DMS 273 (cell line): ENCODE measurements at regions not wholly inside any gene's neighbourhood (a gene's known extent, or its start where the extent isn't known, plus 50 kb on each side); places are given as distances from the start of the nearest gene placed in this dataset.

ENCODE experiments used
- DNase-seq: peaks from one replicate; lab custom pipeline; 2025; ENCODE audit not compliant: unreplicated experiment; lab: John Stamatoyannopoulos, UW

GRCh38 chr14:76974365-76974764 is 54.1 kb downstream of the IRF2BPL start:
- DNase-seq, result no peak

GRCh38 chr14:76971549-76971948 is 57.0 kb downstream of the IRF2BPL start:
- no peak for DNase-seq

GRCh38 chr14:76968621-76969063 is 59.9 kb downstream of the IRF2BPL start:
- DNase-seq, result no peak

DNA sequence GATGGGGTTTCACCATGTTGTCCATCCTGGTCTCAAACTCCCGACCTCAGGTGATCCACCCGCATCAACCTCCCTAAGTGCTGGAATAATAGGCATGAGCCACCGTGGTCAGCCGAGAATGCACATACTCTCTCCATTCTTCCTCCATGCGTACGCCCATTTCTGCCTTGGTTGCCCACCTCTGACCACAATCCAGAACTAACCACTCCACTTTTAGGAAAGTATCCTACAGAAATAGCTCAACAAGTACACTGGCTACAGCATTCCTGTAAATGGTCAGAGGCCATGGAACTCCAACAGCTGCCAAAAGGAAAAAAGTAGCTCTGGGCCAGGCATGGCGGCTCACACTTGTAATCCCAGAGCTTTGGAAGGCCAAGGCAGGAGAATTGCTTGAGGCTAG is 60.7 kb downstream of the IRF2BPL start:
- no peak for DNase-seq

DNA sequence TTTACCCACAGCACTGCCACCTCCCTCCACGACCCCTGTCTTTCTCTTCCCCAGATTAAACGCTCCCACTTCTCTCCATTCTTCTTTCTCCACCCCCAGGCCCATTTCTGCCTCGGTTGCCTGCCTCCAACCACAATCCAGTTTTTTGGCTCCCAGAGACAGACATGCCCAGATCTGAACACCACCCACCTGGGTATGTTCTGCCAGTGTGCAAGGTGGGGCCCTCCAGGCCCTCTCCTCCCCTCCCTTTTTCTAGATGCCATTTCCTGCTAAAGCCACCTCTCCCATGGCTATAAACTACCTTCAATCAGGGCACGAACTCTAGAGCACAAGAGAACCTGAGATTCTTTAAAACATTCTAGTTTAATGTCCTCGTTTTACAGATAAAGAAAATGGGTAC is 63.3 kb downstream of the IRF2BPL start:
- DNase-seq, result no peak

DNA sequence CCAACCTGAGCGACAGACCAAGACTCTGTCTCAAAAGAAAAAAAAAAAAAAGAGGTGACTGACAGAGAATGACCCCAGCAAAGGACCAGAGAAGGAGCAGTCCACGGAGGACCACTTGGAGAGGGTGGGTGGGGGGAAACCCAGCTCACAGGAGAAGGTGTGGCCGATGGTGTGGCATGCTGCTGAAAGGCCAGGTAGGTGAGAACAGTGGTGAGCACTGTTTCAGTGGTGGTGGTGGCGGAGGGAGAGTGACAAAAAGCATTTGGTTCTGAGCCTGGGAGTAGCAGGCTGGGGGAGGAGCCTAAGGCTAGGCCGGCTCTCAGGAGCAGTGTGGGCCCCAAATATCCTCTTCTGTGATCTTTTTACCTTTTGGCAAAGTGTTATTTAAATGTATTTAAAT is 63.8 kb downstream of the IRF2BPL start:
- DNase-seq, result no peak

GRCh38 chr14:76963372-76963771 is 65.1 kb downstream of the IRF2BPL start:
- DNase-seq, result no peak

DNA sequence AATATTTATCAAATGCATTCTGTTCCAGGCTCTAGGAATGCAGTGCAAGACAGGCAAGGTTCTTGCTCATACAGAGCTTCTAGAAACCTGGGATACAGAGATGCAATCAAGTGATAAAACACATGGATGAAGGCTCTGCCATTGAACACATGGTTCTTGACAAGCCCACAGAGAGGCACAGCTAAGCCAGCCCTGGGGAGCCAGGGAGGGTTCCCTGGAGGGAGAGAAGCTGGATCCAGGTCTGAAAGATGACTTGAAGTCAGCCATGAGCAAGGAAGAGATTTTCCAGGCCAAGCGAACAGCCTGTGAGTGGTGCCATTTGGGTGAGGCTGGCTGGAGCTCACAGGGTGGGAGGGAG is 66.2 kb downstream of the IRF2BPL start:
- DNase-seq, result no peak

DNA sequence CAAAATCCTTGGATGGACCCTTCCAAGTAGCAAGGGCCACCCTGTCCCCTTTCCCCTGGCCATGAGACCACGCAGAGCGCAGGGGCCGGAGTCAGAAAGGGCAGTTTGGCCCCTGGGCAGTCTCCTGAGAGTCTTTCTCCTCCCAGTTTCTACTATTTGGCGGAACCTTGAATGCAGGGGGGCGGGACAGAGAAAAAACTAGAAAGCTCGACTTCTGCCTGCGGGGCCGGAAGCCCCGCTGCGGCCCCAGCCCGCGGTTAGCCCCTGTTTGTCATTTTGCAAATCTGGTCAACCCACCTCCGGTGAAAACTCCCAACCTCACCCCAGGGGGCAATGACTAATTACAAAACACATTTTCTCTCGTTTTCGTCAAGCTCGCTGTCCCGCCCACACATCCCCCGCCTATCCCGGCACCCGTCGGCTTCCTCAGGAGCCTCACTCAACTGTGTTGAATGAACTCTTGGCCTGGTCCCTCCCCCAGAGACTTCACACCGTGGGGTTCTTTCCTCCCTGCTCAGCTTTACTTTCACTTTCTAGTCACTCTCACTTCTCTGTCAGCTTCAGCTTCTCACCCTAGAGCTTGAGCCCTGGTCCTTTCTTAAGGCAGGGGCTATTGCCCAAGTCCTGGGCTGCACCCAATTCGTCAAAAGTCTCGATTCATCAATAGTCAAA is 66.7 kb downstream of the IRF2BPL start:
- peak; percentile 81 for DNase-seq

DNA sequence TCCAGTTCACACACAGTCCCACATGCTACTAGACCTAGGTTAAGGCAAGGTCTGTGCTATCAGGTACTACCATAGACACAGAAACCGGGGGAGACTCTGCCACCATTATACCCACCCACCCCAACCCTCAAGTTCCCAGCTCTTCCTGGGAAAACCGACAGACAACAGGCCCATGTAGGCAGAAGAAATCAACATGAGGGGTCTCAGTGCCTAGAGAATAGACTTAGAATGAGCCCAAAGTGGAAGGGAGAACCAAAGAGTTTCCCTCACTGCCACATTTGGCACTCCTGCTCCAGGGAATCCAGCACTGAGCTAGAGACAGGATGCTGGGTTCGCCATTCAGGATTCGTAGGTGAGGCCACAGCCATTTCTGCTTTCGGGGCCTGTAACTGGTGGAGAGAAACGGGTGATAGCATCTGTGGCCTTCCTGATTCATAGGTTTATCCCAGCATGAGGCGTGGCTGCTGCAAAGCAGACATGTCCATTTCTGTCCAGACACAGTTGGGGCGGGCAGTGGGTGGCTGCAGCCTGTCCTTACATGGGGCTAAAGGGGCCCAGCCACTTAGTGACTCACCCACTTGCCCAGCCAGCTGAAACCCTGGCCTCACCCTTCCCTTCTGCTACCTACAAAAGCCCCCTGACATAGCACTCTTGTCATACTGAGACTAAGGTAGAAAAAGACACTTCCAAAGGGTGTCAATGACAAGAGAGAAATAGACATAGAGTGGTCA is 69.4 kb downstream of the IRF2BPL start:
- peak; percentile 36 for DNase-seq

DNA sequence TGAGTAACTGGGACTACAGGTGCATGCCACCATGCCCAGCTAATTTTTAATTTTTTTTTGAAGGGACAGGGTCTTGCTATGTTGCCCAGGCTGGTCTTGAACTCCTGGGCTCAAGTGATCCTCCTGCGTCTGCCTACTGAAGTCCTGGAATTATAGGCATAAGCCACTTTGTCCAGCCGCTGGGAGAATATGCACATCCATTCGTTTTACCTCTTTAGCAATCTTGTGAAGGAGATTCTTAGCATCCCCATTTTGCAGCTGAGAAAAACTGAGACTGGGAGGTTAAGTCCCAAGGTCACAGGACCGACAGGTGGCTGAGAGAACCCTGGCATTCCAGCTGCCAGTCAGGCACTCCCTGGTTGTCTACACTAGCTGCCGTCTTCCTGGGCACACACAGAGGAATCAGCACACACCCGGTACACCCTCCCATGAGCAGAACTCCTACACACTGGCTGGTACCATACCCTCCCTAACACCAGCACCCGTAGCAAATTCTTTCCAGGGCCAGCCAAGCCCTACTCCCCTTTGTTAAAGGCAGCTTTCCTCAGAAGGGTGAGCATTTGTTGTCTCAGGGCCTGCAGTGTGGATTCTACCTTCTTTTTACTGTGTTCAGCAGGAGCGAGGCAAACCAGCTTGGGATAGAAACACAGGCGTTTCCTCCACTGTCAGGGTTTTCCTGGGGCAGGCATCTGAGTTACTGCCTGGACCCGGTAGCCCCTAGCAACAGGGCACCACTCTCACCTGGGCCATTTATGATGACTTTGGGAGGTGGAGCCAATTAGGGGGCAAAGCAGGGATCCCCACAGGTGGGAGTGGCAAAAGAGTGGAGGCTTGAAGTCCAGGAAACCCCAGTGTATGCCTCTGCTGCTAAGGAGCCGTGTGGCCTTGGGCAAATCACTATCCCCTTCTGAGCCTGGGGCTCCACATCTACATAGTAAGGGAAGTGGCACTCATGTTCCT is 70.2 kb downstream of the IRF2BPL start:
- DNase-seq, result no peak

DNA sequence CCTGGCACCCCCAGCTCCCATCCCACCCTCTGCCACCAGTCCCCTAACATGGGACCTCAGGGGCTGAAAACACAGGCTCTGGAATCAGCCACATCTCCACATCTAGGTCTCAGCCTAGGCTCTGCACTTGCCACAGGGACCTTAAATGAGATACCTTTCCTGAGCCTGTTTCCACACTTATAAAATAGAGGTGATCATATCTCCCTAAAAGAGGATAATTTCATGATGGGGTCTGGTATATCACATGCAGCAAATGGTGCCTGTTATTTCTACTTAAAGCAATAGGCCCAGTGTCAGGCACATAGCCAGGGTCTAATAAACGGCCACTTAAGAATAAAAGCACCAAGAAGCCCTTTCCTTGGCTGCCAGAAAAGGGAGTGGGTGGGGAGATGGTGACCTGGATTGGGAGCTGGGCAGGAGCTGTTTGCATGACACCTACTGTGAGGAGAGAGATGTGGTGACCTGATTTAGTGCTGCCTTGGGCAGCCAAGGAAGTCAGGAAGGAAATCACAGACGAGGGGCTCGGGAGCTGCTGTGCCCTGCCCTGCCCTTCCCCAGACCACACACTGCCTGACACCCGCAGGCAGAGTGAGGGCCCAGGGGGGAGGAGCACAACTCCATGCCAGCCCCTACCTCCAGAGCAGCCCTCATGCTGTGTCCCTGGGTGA is 71.2 kb downstream of the IRF2BPL start:
- peak; percentile 55 for DNase-seq

DNA sequence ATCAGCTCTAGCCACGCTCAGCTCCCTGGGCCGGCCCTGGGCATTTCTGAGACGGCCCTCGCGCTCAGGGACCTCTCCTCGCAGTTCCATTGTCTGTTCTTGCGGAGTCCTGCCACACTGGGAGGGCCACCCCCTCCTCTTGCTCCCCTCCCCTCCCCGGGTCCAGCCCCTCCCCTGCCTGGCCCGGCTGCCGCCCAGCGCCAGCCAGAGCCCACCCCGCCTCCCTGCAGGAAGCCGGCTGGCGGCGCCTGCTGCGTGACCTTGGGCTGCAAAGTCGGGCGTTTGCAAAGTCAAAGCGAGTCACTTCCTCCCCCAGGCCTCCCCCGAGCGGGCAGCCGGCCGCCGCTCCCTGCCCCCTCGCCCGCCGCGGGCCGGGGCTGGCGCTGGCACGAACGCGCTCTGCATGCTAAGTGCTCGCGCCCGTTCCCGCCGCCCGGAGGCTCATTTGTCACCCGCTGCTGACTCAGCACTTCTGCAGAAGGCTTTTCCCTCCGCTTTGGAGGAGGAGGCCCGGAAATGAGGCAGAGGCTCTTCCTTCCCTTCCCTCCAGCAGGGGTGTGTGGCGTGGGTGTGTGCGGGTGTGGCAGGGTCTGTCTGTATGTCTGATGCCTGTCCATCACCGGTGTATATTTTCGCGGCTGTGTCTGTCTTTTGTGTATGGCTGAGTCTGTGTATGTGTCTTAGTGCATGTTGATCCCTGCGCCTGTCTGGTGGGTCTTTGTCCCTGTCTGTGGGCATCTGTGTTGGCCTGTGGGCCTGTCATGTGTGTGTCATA is 72.0 kb downstream of the IRF2BPL start:
- peak; percentile 98 for DNase-seq

GRCh38 chr14:76955575-76956315 is 72.8 kb downstream of the IRF2BPL start:
- peak; percentile 90 for DNase-seq

GRCh38 chr14:76954394-76955190 is 73.9 kb downstream of the IRF2BPL start:
- DNase-seq, result no peak

- DNase-seq, result peak; percentile 63
These were observed 75.1 kb downstream of the IRF2BPL start for GRCh38 chr14:76953311-76953945.

DNA sequence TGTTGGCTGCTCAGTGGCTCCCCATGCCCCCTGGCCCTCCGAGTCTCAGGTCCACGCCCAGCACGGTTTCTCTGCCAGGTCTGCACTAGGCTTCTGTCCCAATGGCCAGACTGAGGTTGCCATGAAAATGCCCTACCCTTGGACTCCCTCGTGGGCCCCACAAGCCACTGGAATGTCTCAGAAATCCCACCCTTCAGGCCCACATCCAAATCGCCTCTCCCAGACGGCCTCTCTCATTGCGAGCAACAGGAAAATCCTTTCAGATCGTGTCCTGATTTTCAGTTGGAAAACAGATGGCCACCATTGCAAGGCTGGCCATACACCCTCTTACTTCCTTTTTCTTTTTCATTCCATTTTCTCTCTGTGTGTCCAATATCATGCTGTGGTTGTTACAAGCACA is 77.3 kb downstream of the IRF2BPL start:
- DNase-seq, result no peak
